Loucy (cell line): ENCODE measurements at regions not wholly inside any gene's neighbourhood (a gene's known extent, or its start where the extent isn't known, plus 50 kb on each side); places are given as distances from the start of the nearest gene placed in this dataset.

Experiments
- H2AFZ ChIP-seq: fragments of 200-600 bp; sonication (generic); 2 replicates; pipeline ENCODE4 v1.6.0; 2016; ENCODE audit warnings: antibody characterized with exemption, mild to moderate bottlenecking, low read length, moderate library complexity
- H3F3A ChIP-seq: fragments of 200-600 bp; 2 replicates; pipeline ENCODE4 v1.6.0; 2016; ENCODE audit warnings: antibody characterized with exemption, low read depth, mild to moderate bottlenecking
- H3K27me3 ChIP-seq: fragments of 200-600 bp; sonication (generic); 2 replicates; pipeline ENCODE4 v1.6.1; 2014; ENCODE audit warnings: low read length, mild to moderate bottlenecking; ENCODE audit not compliant: insufficient read depth, poor library complexity, severe bottlenecking
- H3K36me3 ChIP-seq: fragments of 200-600 bp; sonication (generic); 2 replicates; pipeline ENCODE4 v1.6.1; 2016; ENCODE audit warnings: low read length; ENCODE audit not compliant: insufficient read depth
- H3K4me1 ChIP-seq: fragments of 200-600 bp; sonication (generic); 2 replicates; pipeline ENCODE4 v1.5.1; 2014; ENCODE audit warnings: low read length, mild to moderate bottlenecking; ENCODE audit not compliant: insufficient read depth, poor library complexity, severe bottlenecking
- H3K4me2 ChIP-seq: fragments of 200-600 bp; sonication (generic); 2 replicates; pipeline ENCODE4 v1.6.0; 2014; ENCODE audit warnings: antibody characterized with exemption, low read length, low read depth, mild to moderate bottlenecking; ENCODE audit not compliant: poor library complexity, severe bottlenecking
- H3K4me3 ChIP-seq: fragments of 200-600 bp; sonication (generic); 2 replicates; pipeline ENCODE4 v1.5.1; 2014; ENCODE audit warnings: low read length, mild to moderate bottlenecking, mixed read lengths; ENCODE audit not compliant: poor library complexity, severe bottlenecking
- H3K79me2 ChIP-seq: fragments of 200-600 bp; sonication (generic); 2 replicates; pipeline ENCODE4 v1.6.1; 2014; ENCODE audit warnings: low read length; ENCODE audit not compliant: insufficient read depth
- H3K9ac ChIP-seq: fragments of 200-600 bp; sonication (generic); 2 replicates; pipeline ENCODE4 v1.6.0; 2014; ENCODE audit warnings: mild to moderate bottlenecking, low read depth, low read length, moderate library complexity; ENCODE audit not compliant: poor library complexity, severe bottlenecking
- H3K9me2 ChIP-seq: fragments of 200-600 bp; sonication (generic); replicated peaks from 2 replicates; pipeline ENCODE4 v1.6.1; 2016; ENCODE audit warnings: low read depth, low read length, mixed read lengths
- H3K9me3 ChIP-seq: fragments of 200-600 bp; sonication (generic); 2 replicates; pipeline ENCODE4 v1.6.1; 2014; ENCODE audit warnings: mild to moderate bottlenecking, antibody characterized with exemption, low read length, low read depth; ENCODE audit not compliant: insufficient read depth
- H4K20me1 ChIP-seq: fragments of 200-600 bp; sonication (generic); 2 replicates; pipeline ENCODE4 v1.6.0; 2014; ENCODE audit warnings: antibody characterized with exemption, low read length, mild to moderate bottlenecking; ENCODE audit not compliant: insufficient read depth, poor library complexity, severe bottlenecking
- CTCF ChIP-seq: fragments of 200-600 bp; sonication (generic); conservative IDR thresholded peaks from 2 replicates; pipeline ENCODE4 v1.5.1; 2014; ENCODE audit warnings: mild to moderate bottlenecking, antibody characterized with exemption, low read length
- EZH2phosphoT487 ChIP-seq: fragments of 200-600 bp; IDR thresholded peaks from 2 replicates; pipeline ENCODE4 v1.6.1; 2018; ENCODE audit warnings: antibody characterized with exemption, mild to moderate bottlenecking, moderate library complexity, borderline replicate concordance

- H3K27me3 ChIP-seq = no peaks in the 10 kb centered on the region
- H3K36me3 ChIP-seq = no peaks in the 10 kb centered on the region
- H3K4me2 ChIP-seq = peak overlapping the region; percentile 86
- H3K4me1 ChIP-seq = peaks cover 65% of the 10 kb centered on the region
- no peaks in the 10 kb centered on the region for H3K9me2 ChIP-seq
- 0 out of 2 replicates have a peak, but pooled peaks cover 5% of the 10 kb centered on the region for H3K9me3 ChIP-seq
- H3K79me2 ChIP-seq = peaks cover 72% of the 10 kb centered on the region
- peaks cover 8% of the 10 kb centered on the region for H4K20me1 ChIP-seq
- peak overlapping the region; percentile 59 for H3K9ac ChIP-seq
- peak overlapping the region; percentile 64 for H3K4me3 ChIP-seq
- no peak for TF ChIP-seq CTCF
- TF ChIP-seq EZH2phosphoT487 = no peak
- H2AFZ ChIP-seq = no peak overlapping the region
- H3F3A ChIP-seq = peaks cover 4% of the 10 kb centered on the region; the same call in 1 of the 2 replicates
These were observed 294.1 kb downstream of the KCNRG start for GRCh38 chr13:50309318-50309717.

DNA sequence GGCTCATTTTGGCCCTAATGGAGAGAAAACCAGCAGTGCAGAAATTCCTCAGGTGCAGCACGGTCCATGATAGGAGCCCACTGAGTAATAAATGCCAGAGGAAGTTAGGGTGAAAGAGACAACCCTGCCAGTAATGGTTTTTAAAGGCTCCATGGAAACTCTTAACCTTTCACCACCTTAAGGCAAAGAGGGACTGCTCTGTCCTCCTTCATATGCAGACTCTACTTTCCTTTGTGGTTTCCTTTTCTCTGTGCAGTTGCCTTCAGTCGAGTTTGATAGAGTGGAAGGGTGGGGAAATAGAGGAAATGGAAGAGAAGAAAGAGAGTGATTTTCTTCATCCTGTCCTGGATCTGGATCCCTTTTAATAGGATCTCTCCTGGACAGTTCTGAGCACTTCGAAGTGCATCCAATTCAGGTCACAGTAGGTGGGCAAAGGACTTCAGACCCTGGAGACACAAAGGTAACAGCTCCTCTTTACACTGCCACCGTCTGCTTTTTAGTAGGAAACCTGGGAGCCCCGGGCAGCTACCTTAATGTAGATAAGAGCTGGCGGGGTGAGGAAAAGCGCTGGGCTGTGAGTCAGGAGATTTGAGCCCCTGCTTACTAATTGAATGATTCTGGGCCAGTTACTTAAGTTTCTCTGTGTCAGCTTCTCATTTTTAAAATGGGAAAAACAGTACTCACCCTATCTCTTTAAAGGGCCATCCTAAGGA lies 294.8 kb downstream of the KCNRG start:
- Histone ChIP-seq H3K4me1 (peaks cover 69% of the 10 kb centered on the region), H3K4me2 (peak overlapping the region; percentile 86), H3K9ac (peak overlapping the region; percentile 59), H3K27me3 (no peaks in the 10 kb centered on the region), H2AFZ (no peak overlapping the region), H3K9me2 (no peaks in the 10 kb centered on the region), H4K20me1 (peaks cover 8% of the 10 kb centered on the region), H3K9me3 (0 out of 2 replicates have a peak, but pooled peaks cover 5% of the 10 kb centered on the region), H3F3A (peaks cover 4% of the 10 kb centered on the region; the same call in 1 of the 2 replicates), H3K79me2 (peaks cover 72% of the 10 kb centered on the region), H3K4me3 (peak overlapping the region; percentile 64), H3K36me3 (no peaks in the 10 kb centered on the region)
- no peak for TF ChIP-seq CTCF
- no peak for TF ChIP-seq EZH2phosphoT487

- Histone ChIP-seq H3K4me1 (peaks cover 69% of the 10 kb centered on the region), H2AFZ (no peak overlapping the region), H3K36me3 (no peaks in the 10 kb centered on the region), H3K4me3 (no peak overlapping the region), H4K20me1 (peaks cover 8% of the 10 kb centered on the region), H3K9me2 (no peaks in the 10 kb centered on the region), H3K79me2 (peaks cover 66% of the 10 kb centered on the region), H3K9ac (no peak overlapping the region), H3K9me3 (0 out of 2 replicates have a peak, but pooled peaks cover 5% of the 10 kb centered on the region), H3F3A (peaks cover 4% of the 10 kb centered on the region; the same call in 1 of the 2 replicates), H3K4me2 (peak overlapping the region; percentile 86), H3K27me3 (no peaks in the 10 kb centered on the region)
- TF ChIP-seq CTCF (no peak), EZH2phosphoT487 (no peak)
These were observed 295.5 kb downstream of the KCNRG start for GRCh38 chr13:50310734-50311133.
